Neural crest cell (in vitro differentiated cells): ENCODE measurements at regions not wholly inside any gene's neighbourhood (a gene's known extent, or its start where the extent isn't known, plus 50 kb on each side); places are given as distances from the start of the nearest gene placed in this dataset.

Experiments
- DNase-seq: peaks from one replicate; pipeline ENCODE4 v3.0.0; 2021; ENCODE audit warnings: low read depth, mixed read lengths, low spot score
- H3K27ac Mint-ChIP-seq: one replicate; pipeline ENCODE4 v1.8.0; 2021; ENCODE audit warnings: mild to moderate bottlenecking, mixed read lengths; ENCODE audit not compliant: unreplicated experiment
- H3K27me3 Mint-ChIP-seq: 2 replicates; pipeline ENCODE4 v1.8.0; 2021; ENCODE audit warnings: low read depth, mild to moderate bottlenecking, mixed read lengths
- H3K36me3 Mint-ChIP-seq: 2 replicates; pipeline ENCODE4 v1.8.0; 2021; ENCODE audit warnings: low read depth, mild to moderate bottlenecking, mixed read lengths
- H3K4me1 Mint-ChIP-seq: 2 replicates; pipeline ENCODE4 v1.8.0; 2021; ENCODE audit warnings: mixed read lengths
- H3K4me3 Mint-ChIP-seq: one replicate; pipeline ENCODE4 v1.8.0; 2021; ENCODE audit warnings: mild to moderate bottlenecking, mixed read lengths
- H3K9me3 Mint-ChIP-seq: 2 replicates; pipeline ENCODE4 v1.8.0; 2021; ENCODE audit warnings: mixed read lengths
- CTCF ChIP-seq: fragments of 200-600 bp; sonication (generic); conservative IDR thresholded peaks from 2 replicates; pipeline ENCODE4 v1.5.0; 2021; ENCODE audit warnings: antibody characterized with exemption, mild to moderate bottlenecking

GRCh38 chr5:67815455-67816391 is 399.8 kb upstream of the PIK3R1 start:
- Mint-ChIP-seq H3K36me3 (peaks cover 8% of the 10 kb centered on the region), H3K4me3 (peak overlapping the region; percentile 86), H3K9me3 (peaks cover 7% of the 10 kb centered on the region), H3K4me1 (peaks cover 30% of the 10 kb centered on the region), H3K27ac (no peak overlapping the region), H3K27me3 (no peaks in the 10 kb centered on the region)
- TF ChIP-seq CTCF, result no peak
- DNase-seq, result no peak

GRCh38 chr5:67814569-67815311 is 400.8 kb upstream of the PIK3R1 start:
- Mint-ChIP-seq H3K4me1 (peaks cover 30% of the 10 kb centered on the region), H3K27me3 (no peaks in the 10 kb centered on the region), H3K27ac (no peak overlapping the region), H3K36me3 (peaks cover 8% of the 10 kb centered on the region), H3K9me3 (peaks cover 7% of the 10 kb centered on the region), H3K4me3 (no peak overlapping the region)
- DNase-seq, result no peak
- no peak for TF ChIP-seq CTCF

- Mint-ChIP-seq H3K4me1 (peaks cover 30% of the 10 kb centered on the region), H3K4me3 (peak overlapping the region; percentile 4), H3K9me3 (peaks cover 6% of the 10 kb centered on the region), H3K27ac (no peak overlapping the region), H3K36me3 (peaks cover 7% of the 10 kb centered on the region), H3K27me3 (no peaks in the 10 kb centered on the region)
- no peak for DNase-seq
- TF ChIP-seq CTCF, result no peak
Measured at GRCh38 chr5:67813877-67814539, 401.5 kb upstream of the PIK3R1 start.

- Mint-ChIP-seq H3K27me3 (no peaks in the 10 kb centered on the region), H3K9me3 (peaks cover 3% of the 10 kb centered on the region), H3K4me1 (no peaks in the 10 kb centered on the region), H3K27ac (no peak overlapping the region), H3K36me3 (no peaks in the 10 kb centered on the region), H3K4me3 (no peak overlapping the region)
- TF ChIP-seq CTCF, result no peak
- no peak for DNase-seq
Measured at GRCh38 chr5:67809589-67809988, 406.0 kb upstream of the PIK3R1 start.

- Mint-ChIP-seq H3K27me3 (no peaks in the 10 kb centered on the region), H3K4me3 (no peak overlapping the region), H3K36me3 (peaks cover 4% of the 10 kb centered on the region), H3K27ac (no peak overlapping the region), H3K4me1 (no peaks in the 10 kb centered on the region), H3K9me3 (peaks cover 3% of the 10 kb centered on the region)
- no peak for TF ChIP-seq CTCF
- DNase-seq, result no peak
Measured at GRCh38 chr5:67808340-67808739, 407.2 kb upstream of the PIK3R1 start.
